GM21381 (cell line): ENCODE measurements at regions not wholly inside any gene's neighbourhood (a gene's known extent, or its start where the extent isn't known, plus 50 kb on each side); places are given as distances from the start of the nearest gene placed in this dataset.

ENCODE experiments used
- ATAC-seq: cut with Tn5 transposase; IDR thresholded peaks from one replicate; pipeline ENCODE4 v1.9.1; 2021; ENCODE audit warnings: mild to moderate bottlenecking, moderate library complexity; ENCODE audit not compliant: unreplicated experiment

- ATAC-seq = no peak
Measured at GRCh38 chr2:123101434-123101833, 923.7 kb upstream of the CNTNAP5 start.

- ATAC-seq = no peak
Measured at GRCh38 chr2:123103902-123104301, 921.2 kb upstream of the CNTNAP5 start.

GRCh38 chr2:123116595-123116994 lies 908.5 kb upstream of the CNTNAP5 start:
- no peak for ATAC-seq

GRCh38 chr2:123127236-123127635 lies 897.9 kb upstream of the CNTNAP5 start:
- no peak for ATAC-seq

- ATAC-seq = no peak
Measured at GRCh38 chr2:123128951-123129350, 896.1 kb upstream of the CNTNAP5 start.

GRCh38 chr2:123136419-123136818 lies 888.7 kb upstream of the CNTNAP5 start:
- no peak for ATAC-seq

GRCh38 chr2:123144082-123144481 lies 881.0 kb upstream of the CNTNAP5 start:
- no peak for ATAC-seq

GRCh38 chr2:123153041-123153440 lies 872.0 kb upstream of the CNTNAP5 start:
- ATAC-seq = no peak

GRCh38 chr2:123154195-123154594 lies 870.9 kb upstream of the CNTNAP5 start:
- no peak for ATAC-seq

GRCh38 chr2:123157016-123157415 lies 868.1 kb upstream of the CNTNAP5 start:
- no peak for ATAC-seq

GRCh38 chr2:123162400-123163016 lies 862.6 kb upstream of the CNTNAP5 start:
- ATAC-seq = no peak

GRCh38 chr2:123163398-123163797 lies 861.7 kb upstream of the CNTNAP5 start:
- no peak for ATAC-seq

GRCh38 chr2:123164216-123164615 lies 860.9 kb upstream of the CNTNAP5 start:
- no peak for ATAC-seq

GRCh38 chr2:123165616-123166015 lies 859.5 kb upstream of the CNTNAP5 start:
- ATAC-seq = no peak

- ATAC-seq = no peak
Measured at GRCh38 chr2:123179526-123179925, 845.6 kb upstream of the CNTNAP5 start.

GRCh38 chr2:123195957-123196356 lies 829.1 kb upstream of the CNTNAP5 start:
- no peak for ATAC-seq

GRCh38 chr2:123200035-123200434 lies 825.1 kb upstream of the CNTNAP5 start:
- no peak for ATAC-seq

GRCh38 chr2:123207245-123207644 lies 817.8 kb upstream of the CNTNAP5 start:
- ATAC-seq = no peak

GRCh38 chr2:123209202-123209601 lies 815.9 kb upstream of the CNTNAP5 start:
- no peak for ATAC-seq

- ATAC-seq = no peak
Measured at GRCh38 chr2:123211181-123211580, 813.9 kb upstream of the CNTNAP5 start.

- no peak for ATAC-seq
Measured at GRCh38 chr2:123245156-123245555, 779.9 kb upstream of the CNTNAP5 start.

- no peak for ATAC-seq
Measured at GRCh38 chr2:123258877-123259539, 766.1 kb upstream of the CNTNAP5 start.

- no peak for ATAC-seq
Measured at GRCh38 chr2:123262856-123263255, 762.2 kb upstream of the CNTNAP5 start.
